Epithelial cell of prostate (primary cell): ENCODE measurements at regions not wholly inside any gene's neighbourhood (a gene's known extent, or its start where the extent isn't known, plus 50 kb on each side); places are given as distances from the start of the nearest gene placed in this dataset.
"Not testable (repeated sequence)": the region's sequence is repeated elsewhere in the genome, so short reads cannot be mapped to it uniquely, and the experiment has no call there.

Experiments
- DNase-seq: peaks from one replicate; pipeline ENCODE4 v3.0.0-alpha.2; 2011; ENCODE audit warnings: low read depth, low spot score
- H3K27ac ChIP-seq: fragments of 450-650 bp; 2 replicates; pipeline ENCODE4 v1.5.1; 2017; ENCODE audit warnings: mild to moderate bottlenecking

GRCh38 chr4:145266881-145267280 is 86.5 kb upstream of the OTUD4 start:
- H3K27ac ChIP-seq: no peak overlapping the region
- DNase-seq: no peak

GRCh38 chr4:145260091-145260490 is 79.7 kb upstream of the OTUD4 start:
- no peak for DNase-seq
- no peak overlapping the region for H3K27ac ChIP-seq

- not testable (repeated sequence) for DNase-seq
Measured at GRCh38 chr4:145255311-145255710, 74.9 kb upstream of the OTUD4 start.

GRCh38 chr4:145252190-145252589 is 71.8 kb upstream of the OTUD4 start:
- no peak overlapping the region for H3K27ac ChIP-seq
- DNase-seq: no peak

More at GRCh38 chr4:145255311-145255710, 74.9 kb upstream of the OTUD4 start:
- not testable (repeated sequence) for H3K27ac ChIP-seq

GRCh38 chr4:145251391-145251790 is 71.0 kb upstream of the OTUD4 start:
- no peak overlapping the region for H3K27ac ChIP-seq
- no peak for DNase-seq

GRCh38 chr4:145248971-145249370 is 68.6 kb upstream of the OTUD4 start:
- H3K27ac ChIP-seq: no peak overlapping the region
- DNase-seq: no peak

GRCh38 chr4:145248502-145248901 is 68.1 kb upstream of the OTUD4 start:
- DNase-seq: no peak
- H3K27ac ChIP-seq: no peak overlapping the region

- DNase-seq: peak; percentile 3
- no peak overlapping the region for H3K27ac ChIP-seq
Measured at GRCh38 chr4:145234091-145234706, 53.8 kb upstream of the OTUD4 start.

- no peak overlapping the region for H3K27ac ChIP-seq
- DNase-seq: no peak
Measured at GRCh38 chr4:145231906-145232700, 51.7 kb upstream of the OTUD4 start.

- DNase-seq: no peak
- H3K27ac ChIP-seq: no peak overlapping the region
Measured at GRCh38 chr4:145230726-145231125, 50.3 kb upstream of the OTUD4 start.
